ENCODE measurements at regions not wholly inside any gene's neighbourhood (a gene's known extent, or its start where the extent isn't known, plus 50 kb on each side); places are given as distances from the start of the nearest gene placed in this dataset.

GRCh38 chr13:82216165-82216564 is 1666.1 kb downstream of the SLITRK1 start:
- peaks cover 46% of the 10 kb centered on the region for H3K9me3 ChIP-seq
- no peaks in the 10 kb centered on the region for H3K4me1 ChIP-seq (ENCODE audit: low read depth)
- TF ChIP-seq CTCF (IDR thresholded peaks at IDR 0.05): no peak
- H3K4me3 ChIP-seq: no peak overlapping the region
- no peak for DNase-seq
- no peaks in the 10 kb centered on the region for H3K36me3 ChIP-seq (ENCODE audit: low read depth)
- no peak for ATAC-seq
- intact Hi-C loops (cut with DNase I, micrococcal nuclease): no loop called here

- H3K4me1 ChIP-seq (ENCODE audit: low read depth): no peaks in the 10 kb centered on the region
- peaks cover 48% of the 10 kb centered on the region for H3K9me3 ChIP-seq
- H3K4me3 ChIP-seq: no peak overlapping the region
- DNase-seq (no peak), ATAC-seq (no peak)
- H3K36me3 ChIP-seq (ENCODE audit: low read depth): no peaks in the 10 kb centered on the region
- intact Hi-C loops (cut with DNase I, micrococcal nuclease): no loop called here
- no peak for TF ChIP-seq CTCF (IDR thresholded peaks at IDR 0.05)
Measured at GRCh38 chr13:82214341-82214740, 1667.9 kb downstream of the SLITRK1 start.

- TF ChIP-seq CTCF (IDR thresholded peaks at IDR 0.05): no peak
- Histone ChIP-seq H3K4me1 (ENCODE audit: low read depth) (no peaks in the 10 kb centered on the region), H3K9me3 (peaks cover 39% of the 10 kb centered on the region), H3K4me3 (no peak overlapping the region), H3K36me3 (ENCODE audit: low read depth) (no peaks in the 10 kb centered on the region)
- ATAC-seq: no peak
- intact Hi-C loops (cut with DNase I, micrococcal nuclease): no loop called here
- DNase-seq: peak in 1 of 3 donors; percentile 12
Measured at GRCh38 chr13:82206241-82206640, 1676.0 kb downstream of the SLITRK1 start.

- Histone ChIP-seq H3K4me1 (ENCODE audit: low read depth) (no peaks in the 10 kb centered on the region), H3K4me3 (no peak overlapping the region), H3K36me3 (ENCODE audit: low read depth) (no peaks in the 10 kb centered on the region), H3K9me3 (peaks cover 32% of the 10 kb centered on the region)
- intact Hi-C loops (cut with DNase I, micrococcal nuclease): no loop called here
- ATAC-seq (no peak), DNase-seq (no peak)
- TF ChIP-seq CTCF (IDR thresholded peaks at IDR 0.05): no peak
Measured at GRCh38 chr13:82202398-82202797, 1679.9 kb downstream of the SLITRK1 start.

- intact Hi-C loops (cut with DNase I, micrococcal nuclease): no loop called here
- peaks cover 19% of the 10 kb centered on the region for H3K9me3 ChIP-seq
Measured at GRCh38 chr13:82196087-82196486, 1686.2 kb downstream of the SLITRK1 start.

More at GRCh38 chr13:82196087-82196486, 1686.2 kb downstream of the SLITRK1 start:
- DNase-seq (no peak), ATAC-seq (no peak)
- no peaks in the 10 kb centered on the region for H3K4me1 ChIP-seq (ENCODE audit: low read depth)
- TF ChIP-seq CTCF (IDR thresholded peaks at IDR 0.05): no peak
- no peaks in the 10 kb centered on the region for H3K36me3 ChIP-seq (ENCODE audit: low read depth)
- H3K4me3 ChIP-seq: no peak overlapping the region

Measured in mucosa of descending colon (tissue), 3 donors.